Astrocyte of the cerebellum (primary cell): ENCODE measurements at regions not wholly inside any gene's neighbourhood (a gene's known extent, or its start where the extent isn't known, plus 50 kb on each side); places are given as distances from the start of the nearest gene placed in this dataset.
A peak's percentile ranks its signal among the peaks of the same experiment; 100 is the strongest.
"Not testable (repeated sequence)": the region's sequence is repeated elsewhere in the genome, so short reads cannot be mapped to it uniquely, and the experiment has no call there.

Source experiments
- DNase-seq: peaks from one replicate; pipeline ENCODE4 v3.0.0-alpha.2; 2011; ENCODE audit warnings: low read depth
- H3K4me3 ChIP-seq: 2 replicates; pipeline ENCODE4 v1.5.1; 2011; ENCODE audit warnings: mild to moderate bottlenecking, low read depth, low read length, moderate library complexity
- CTCF ChIP-seq: IDR thresholded peaks from 2 replicates; pipeline ENCODE4 v1.5.1; 2012; ENCODE audit warnings: low read length, low read depth, moderate library complexity, mild to moderate bottlenecking; ENCODE audit errors: missing control alignments
- in situ Hi-C: cut with HindIII; loops from 2 replicates; pipeline ENCODE4 v1.10.0; 2017; ENCODE audit warnings: low sequenced_read_pairs

- no peak overlapping the region for H3K4me3 ChIP-seq
- no peak for TF ChIP-seq CTCF
- DNase-seq, result no peak
- in situ Hi-C loops, result no loop called here
Observed at GRCh38 chr17:51428668-51429495, 168.5 kb downstream of the UTP18 start.

GRCh38 chr17:51429938-51430337 is 169.6 kb downstream of the UTP18 start:
- in situ Hi-C loops, DNase-seq, H3K4me3 ChIP-seq: not testable (repeated sequence)

- in situ Hi-C loops, result no loop called here
- H3K4me3 ChIP-seq, result no peak overlapping the region
- TF ChIP-seq CTCF, result no peak
- DNase-seq, result no peak
Observed at GRCh38 chr17:51430591-51430990, 170.2 kb downstream of the UTP18 start.

GRCh38 chr17:51434434-51435170 is 174.3 kb downstream of the UTP18 start:
- no peak overlapping the region for H3K4me3 ChIP-seq
- in situ Hi-C loops, result no loop called here
- TF ChIP-seq CTCF, result no peak
- no peak for DNase-seq

GRCh38 chr17:51435171-51435552 is 174.8 kb downstream of the UTP18 start:
- no peak for DNase-seq
- in situ Hi-C loops, result no loop called here
- no peak overlapping the region for H3K4me3 ChIP-seq

GRCh38 chr17:51435641-51436091 is 175.3 kb downstream of the UTP18 start:
- in situ Hi-C loops, result no loop called here
- no peak for DNase-seq
- no peak overlapping the region for H3K4me3 ChIP-seq
- TF ChIP-seq CTCF, result peak; percentile 24

More at GRCh38 chr17:51435171-51435552, 174.8 kb downstream of the UTP18 start:
- TF ChIP-seq CTCF, result no peak
